ENCODE measurements at regions not wholly inside any gene's neighbourhood (a gene's known extent, or its start where the extent isn't known, plus 50 kb on each side); places are given as distances from the start of the nearest gene placed in this dataset.

DNA sequence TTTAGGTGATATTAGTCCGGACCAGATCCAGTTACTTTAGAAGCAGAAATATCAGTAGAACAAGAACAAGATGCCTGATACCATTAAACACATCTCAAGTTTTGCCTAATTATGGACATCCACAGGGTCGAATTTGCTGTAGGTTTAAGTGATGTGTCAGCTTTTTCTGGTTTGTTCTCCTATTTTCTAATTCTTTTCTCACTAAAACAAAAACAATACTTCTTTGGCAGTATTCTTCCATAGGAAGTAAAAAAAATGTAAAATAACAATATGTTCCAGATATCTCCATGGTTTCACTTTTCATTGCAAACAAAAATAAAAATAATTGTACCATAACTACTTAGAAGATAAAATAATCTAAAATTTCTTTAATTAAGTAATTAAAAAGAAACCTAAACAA, 265.7 kb downstream of the SHOX2 start:
- DNase-seq (ENCODE audit: low read depth, low spot score): no peak
- TF ChIP-seq YY1 (IDR thresholded peaks at IDR 0.05; ENCODE audit: insufficient read depth, insufficient read length): no peak
- TF ChIP-seq SUZ12 (IDR thresholded peaks at IDR 0.05; ENCODE audit: extremely low read depth, insufficient read depth, insufficient read length): no peak
- TF ChIP-seq ZNF274 (IDR thresholded peaks at IDR 0.05; ENCODE audit: low read depth, low read length): no peak
- Histone ChIP-seq H3K27me3 (ENCODE audit: insufficient read depth, insufficient read length) (no peaks in the 10 kb centered on the region), H3K4me1 (ENCODE audit: insufficient read depth, insufficient read length) (no peaks in the 10 kb centered on the region), H3K9me3 (ENCODE audit: insufficient read depth, low read length) (no peaks in the 10 kb centered on the region), H3K36me3 (ENCODE audit: insufficient read depth, insufficient read length, low read length) (no peaks in the 10 kb centered on the region), H3K4me3 (ENCODE audit: insufficient read length, low read depth) (no peak overlapping the region), H3K9ac (ENCODE audit: insufficient read length, low read depth) (no peak overlapping the region)

DNA sequence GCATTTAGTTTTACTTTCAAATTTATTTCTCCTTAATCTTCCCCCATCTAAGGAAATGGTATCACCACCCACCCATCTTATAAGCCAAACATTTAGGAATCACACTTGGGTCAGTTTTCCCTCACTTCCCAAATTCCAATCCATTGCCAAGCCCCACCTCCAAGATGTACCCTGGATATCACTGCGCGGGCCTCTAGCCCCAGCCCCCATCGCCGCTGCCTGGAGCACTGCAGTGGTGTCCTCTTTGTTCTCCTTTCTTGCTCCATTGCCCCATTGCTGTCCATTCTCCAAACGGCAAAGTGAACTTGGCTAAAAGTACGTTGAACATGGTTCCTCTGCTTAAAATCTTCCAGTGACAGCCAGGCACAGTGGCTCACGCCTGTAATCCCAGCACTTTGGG, 267.8 kb downstream of the SHOX2 start:
- no peak overlapping the region for H3K4me3 ChIP-seq (ENCODE audit: insufficient read length, low read depth)
- H3K9ac ChIP-seq (ENCODE audit: insufficient read length, low read depth): no peak overlapping the region
- no peaks in the 10 kb centered on the region for H3K4me1 ChIP-seq (ENCODE audit: insufficient read depth, insufficient read length)
- no peaks in the 10 kb centered on the region for H3K27me3 ChIP-seq (ENCODE audit: insufficient read depth, insufficient read length)
- no peaks in the 10 kb centered on the region for H3K9me3 ChIP-seq (ENCODE audit: insufficient read depth, low read length)
- H3K36me3 ChIP-seq (ENCODE audit: insufficient read depth, insufficient read length, low read length): no peaks in the 10 kb centered on the region
- no peak for TF ChIP-seq YY1 (IDR thresholded peaks at IDR 0.05; ENCODE audit: insufficient read depth, insufficient read length)
- no peak for TF ChIP-seq ZNF274 (IDR thresholded peaks at IDR 0.05; ENCODE audit: low read depth, low read length)
- TF ChIP-seq SUZ12 (IDR thresholded peaks at IDR 0.05; ENCODE audit: extremely low read depth, insufficient read depth, insufficient read length): no peak
- no peak for DNase-seq (ENCODE audit: low read depth, low spot score)

DNA sequence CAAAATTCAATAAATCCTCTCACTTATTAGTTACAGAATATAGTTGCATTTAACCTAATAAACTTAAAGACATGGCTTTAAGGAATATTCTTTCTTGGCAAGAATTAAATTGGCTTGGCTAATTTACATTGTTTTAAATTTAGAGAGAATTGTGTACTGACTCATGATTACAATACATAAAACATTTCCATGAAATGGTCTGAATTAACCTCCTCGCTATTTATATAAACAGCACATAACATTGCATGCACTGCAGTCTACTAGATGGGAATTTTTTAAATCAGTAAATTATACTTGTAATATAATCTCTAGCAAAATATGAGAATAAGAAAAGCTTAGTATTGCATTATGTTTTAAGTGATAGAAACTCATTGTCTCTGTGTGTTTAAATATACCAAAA, 268.9 kb downstream of the SHOX2 start:
- Histone ChIP-seq H3K9ac (ENCODE audit: insufficient read length, low read depth) (no peak overlapping the region), H3K27me3 (ENCODE audit: insufficient read depth, insufficient read length) (no peaks in the 10 kb centered on the region), H3K4me3 (ENCODE audit: insufficient read length, low read depth) (no peak overlapping the region), H3K36me3 (ENCODE audit: insufficient read depth, insufficient read length, low read length) (no peaks in the 10 kb centered on the region), H3K9me3 (ENCODE audit: insufficient read depth, low read length) (no peaks in the 10 kb centered on the region), H3K4me1 (ENCODE audit: insufficient read depth, insufficient read length) (no peaks in the 10 kb centered on the region)
- TF ChIP-seq YY1 (IDR thresholded peaks at IDR 0.05; ENCODE audit: insufficient read depth, insufficient read length): no peak
- no peak for TF ChIP-seq ZNF274 (IDR thresholded peaks at IDR 0.05; ENCODE audit: low read depth, low read length)
- no peak for TF ChIP-seq SUZ12 (IDR thresholded peaks at IDR 0.05; ENCODE audit: extremely low read depth, insufficient read depth, insufficient read length)
- no peak for DNase-seq (ENCODE audit: low read depth, low spot score)

GRCh38 chr3:157836022-157836421, 270.2 kb downstream of the SHOX2 start:
- no peaks in the 10 kb centered on the region for H3K9me3 ChIP-seq (ENCODE audit: insufficient read depth, low read length)

GRCh38 chr3:157832588-157832987, 273.6 kb downstream of the SHOX2 start:
- Histone ChIP-seq H3K9me3 (ENCODE audit: insufficient read depth, low read length) (peaks cover 13% of the 10 kb centered on the region), H3K9ac (ENCODE audit: insufficient read length, low read depth) (no peak overlapping the region), H3K4me1 (ENCODE audit: insufficient read depth, insufficient read length) (peaks cover 3% of the 10 kb centered on the region), H3K4me3 (ENCODE audit: insufficient read length, low read depth) (no peak overlapping the region), H3K27me3 (ENCODE audit: insufficient read depth, insufficient read length) (no peaks in the 10 kb centered on the region), H3K36me3 (ENCODE audit: insufficient read depth, insufficient read length, low read length) (no peaks in the 10 kb centered on the region)
- TF ChIP-seq YY1 (IDR thresholded peaks at IDR 0.05; ENCODE audit: insufficient read depth, insufficient read length): no peak
- TF ChIP-seq SUZ12 (IDR thresholded peaks at IDR 0.05; ENCODE audit: extremely low read depth, insufficient read depth, insufficient read length): no peak
- no peak for TF ChIP-seq ZNF274 (IDR thresholded peaks at IDR 0.05; ENCODE audit: low read depth, low read length)
- DNase-seq (ENCODE audit: low read depth, low spot score): no peak

More at GRCh38 chr3:157836022-157836421, 270.2 kb downstream of the SHOX2 start:
- no peak for DNase-seq (ENCODE audit: low read depth, low spot score)
- no peaks in the 10 kb centered on the region for H3K4me1 ChIP-seq (ENCODE audit: insufficient read depth, insufficient read length)
- TF ChIP-seq YY1 (IDR thresholded peaks at IDR 0.05; ENCODE audit: insufficient read depth, insufficient read length): no peak
- H3K9ac ChIP-seq (ENCODE audit: insufficient read length, low read depth): no peak overlapping the region
- H3K27me3 ChIP-seq (ENCODE audit: insufficient read depth, insufficient read length): no peaks in the 10 kb centered on the region
- H3K36me3 ChIP-seq (ENCODE audit: insufficient read depth, insufficient read length, low read length): no peaks in the 10 kb centered on the region
- H3K4me3 ChIP-seq (ENCODE audit: insufficient read length, low read depth): no peak overlapping the region

DNA sequence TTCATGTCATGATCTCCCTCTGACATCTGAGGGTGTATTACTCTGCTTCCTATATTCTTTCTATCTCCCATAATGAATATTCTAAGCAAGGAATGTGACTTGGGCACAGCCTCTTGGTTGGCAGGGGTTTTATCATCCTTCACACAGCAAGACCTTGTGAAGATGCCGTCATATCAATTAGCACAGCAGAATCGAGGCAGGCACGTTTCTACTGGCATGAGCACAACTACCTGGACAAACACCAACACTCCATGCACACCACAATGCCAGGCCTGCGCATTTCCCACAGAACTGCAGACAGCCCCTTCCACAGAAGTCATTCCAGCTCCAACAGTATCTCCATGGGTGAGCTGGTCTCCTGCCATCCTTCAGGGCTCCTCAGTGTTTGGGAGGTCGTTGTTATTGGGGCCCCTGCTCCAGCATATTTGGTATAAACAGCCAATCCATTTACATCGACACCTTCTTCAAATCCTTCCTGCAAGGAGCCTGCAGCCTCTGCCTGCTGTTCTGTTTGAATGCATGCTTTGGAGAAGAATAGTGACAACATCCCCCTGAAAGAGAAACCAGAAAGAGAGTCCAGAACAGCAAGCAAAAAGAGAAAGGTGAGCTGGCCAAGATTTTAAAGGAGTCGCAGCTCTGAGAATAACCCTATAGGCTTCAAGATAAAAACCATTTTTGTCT, 275.5 kb downstream of the SHOX2 start:
- Histone ChIP-seq H3K9ac (ENCODE audit: insufficient read length, low read depth) (no peak overlapping the region), H3K4me1 (ENCODE audit: insufficient read depth, insufficient read length) (peaks cover 3% of the 10 kb centered on the region), H3K36me3 (ENCODE audit: insufficient read depth, insufficient read length, low read length) (no peaks in the 10 kb centered on the region), H3K9me3 (ENCODE audit: insufficient read depth, low read length) (peaks cover 17% of the 10 kb centered on the region), H3K4me3 (ENCODE audit: insufficient read length, low read depth) (no peak overlapping the region), H3K27me3 (ENCODE audit: insufficient read depth, insufficient read length) (no peaks in the 10 kb centered on the region)
- TF ChIP-seq SUZ12 (IDR thresholded peaks at IDR 0.05; ENCODE audit: extremely low read depth, insufficient read depth, insufficient read length) (no peak), YY1 (IDR thresholded peaks at IDR 0.05; ENCODE audit: insufficient read depth, insufficient read length) (no peak)
- no peak for DNase-seq (ENCODE audit: low read depth, low spot score)

GRCh38 chr3:157829786-157830185, 276.4 kb downstream of the SHOX2 start:
- DNase-seq (ENCODE audit: low read depth, low spot score): no peak
- H3K9me3 ChIP-seq (ENCODE audit: insufficient read depth, low read length): peaks cover 17% of the 10 kb centered on the region
- no peak overlapping the region for H3K4me3 ChIP-seq (ENCODE audit: insufficient read length, low read depth)
- H3K4me1 ChIP-seq (ENCODE audit: insufficient read depth, insufficient read length): peaks cover 3% of the 10 kb centered on the region
- no peaks in the 10 kb centered on the region for H3K36me3 ChIP-seq (ENCODE audit: insufficient read depth, insufficient read length, low read length)
- TF ChIP-seq YY1 (IDR thresholded peaks at IDR 0.05; ENCODE audit: insufficient read depth, insufficient read length): no peak
- no peak for TF ChIP-seq SUZ12 (IDR thresholded peaks at IDR 0.05; ENCODE audit: extremely low read depth, insufficient read depth, insufficient read length)
- no peak for TF ChIP-seq ZNF274 (IDR thresholded peaks at IDR 0.05; ENCODE audit: low read depth, low read length)
- H3K27me3 ChIP-seq (ENCODE audit: insufficient read depth, insufficient read length): no peaks in the 10 kb centered on the region
- no peak overlapping the region for H3K9ac ChIP-seq (ENCODE audit: insufficient read length, low read depth)

Measured in NT2/D1 (cell line).